ENCODE measurements at regions not wholly inside any gene's neighbourhood (a gene's known extent, or its start where the extent isn't known, plus 50 kb on each side); places are given as distances from the start of the nearest gene placed in this dataset.
A peak's percentile ranks its signal among the peaks of the same experiment; 100 is the strongest.

GRCh38 chr18:54004828-54005227 is 219.6 kb downstream of the MBD2 start:
- H3K27ac ChIP-seq: no peak overlapping the region
- H3K4me3 ChIP-seq: no peak overlapping the region
- no peaks in the 10 kb centered on the region for H3K4me1 ChIP-seq (replicated peaks in 1 of 2)
- peak in 3 of 8 experiments; percentile 60 to 88 (median 79) for ATAC-seq (replicated peaks in 6 of 8)
- in situ Hi-C loops (cut with MboI; ENCODE audit: low pct_unique_long_range_greater_than_20kb in 2 of 9, low sequenced_read_pairs in 9 of 9, unreplicated experiment in 9 of 9): no loop called here
- WGBS, 10 experiments: 0 to 87% (median 73%) methylated on average over 1 to 3 of the region's 4 CpGs; no CpG with 5 or more reads in 4 of the 10 experiments

- no peak overlapping the region for H3K4me3 ChIP-seq
- 14 to 100% (median 82%) methylated on average over 1 to 2 of the region's 2 CpGs; no CpG with 5 or more reads in 2 of the 10 experiments for WGBS, 10 experiments
- no peaks in the 10 kb centered on the region for H3K4me1 ChIP-seq (replicated peaks in 1 of 2)
- ATAC-seq (replicated peaks in 6 of 8): no peak
- H3K27ac ChIP-seq: no peak overlapping the region
- in situ Hi-C loops (cut with MboI; ENCODE audit: low pct_unique_long_range_greater_than_20kb in 2 of 9, low sequenced_read_pairs in 9 of 9, unreplicated experiment in 9 of 9): no loop called here
These were observed 221.3 kb downstream of the MBD2 start for GRCh38 chr18:54003195-54003594.

- in situ Hi-C loops (cut with MboI; ENCODE audit: low pct_unique_long_range_greater_than_20kb in 2 of 9, low sequenced_read_pairs in 9 of 9, unreplicated experiment in 9 of 9): no loop called here
These were observed 227.4 kb downstream of the MBD2 start for GRCh38 chr18:53997064-53997463.

GRCh38 chr18:53994016-53994415 is 230.5 kb downstream of the MBD2 start:
- Histone ChIP-seq H3K27ac (no peak overlapping the region), H3K4me3 (no peak overlapping the region), H3K4me1 (replicated peaks in 1 of 2) (peaks cover 0 to 8% of the 10 kb centered on the region in 2 donors)
- 0 to 93% (median 43%) methylated on average over 1 to 2 of the region's 2 CpGs; no CpG with 5 or more reads in 3 of the 10 experiments for WGBS, 10 experiments
- ATAC-seq (replicated peaks in 6 of 8): peak in 3 of 8 experiments; percentile 22 to 93 (median 78)
- in situ Hi-C loops (cut with MboI; ENCODE audit: low pct_unique_long_range_greater_than_20kb in 2 of 9, low sequenced_read_pairs in 9 of 9, unreplicated experiment in 9 of 9): no loop called here

More at GRCh38 chr18:53997064-53997463, 227.4 kb downstream of the MBD2 start:
- no peak overlapping the region for H3K27ac ChIP-seq
- H3K4me1 ChIP-seq (replicated peaks in 1 of 2): peaks cover 0 to 2% of the 10 kb centered on the region in 2 donors
- 71 to 100% (median 85%) methylated on average over 1 of the region's 1 CpG; no CpG with 5 or more reads in 2 of the 10 experiments for WGBS, 10 experiments
- ATAC-seq (replicated peaks in 6 of 8): no peak
- H3K4me3 ChIP-seq: no peak overlapping the region

GRCh38 chr18:53991805-53992204 is 232.7 kb downstream of the MBD2 start:
- peak in 1 of 8 experiments; percentile 27 for ATAC-seq (replicated peaks in 6 of 8)
- 25 to 100% (median 89%) methylated on average over 1 to 5 of the region's 5 CpGs for WGBS, 10 experiments
- in situ Hi-C loops (cut with MboI; ENCODE audit: low pct_unique_long_range_greater_than_20kb in 2 of 9, low sequenced_read_pairs in 9 of 9, unreplicated experiment in 9 of 9): no loop called here
- Histone ChIP-seq H3K4me1 (replicated peaks in 1 of 2) (peaks cover 0 to 8% of the 10 kb centered on the region in 2 donors), H3K4me3 (no peak overlapping the region), H3K27ac (no peak overlapping the region)

GRCh38 chr18:53991202-53991601 is 233.3 kb downstream of the MBD2 start:
- ATAC-seq (replicated peaks in 6 of 8): peak in 3 of 8 experiments; percentile 5 to 27 (median 12)
- 39 to 90% (median 73%) methylated on average over 1 to 3 of the region's 3 CpGs; no CpG with 5 or more reads in 1 of the 10 experiments for WGBS, 10 experiments
- in situ Hi-C loops (cut with MboI; ENCODE audit: low pct_unique_long_range_greater_than_20kb in 2 of 9, low sequenced_read_pairs in 9 of 9, unreplicated experiment in 9 of 9): no loop called here
- peaks cover 0 to 8% of the 10 kb centered on the region in 2 donors for H3K4me1 ChIP-seq (replicated peaks in 1 of 2)
- H3K27ac ChIP-seq: no peak overlapping the region
- no peak overlapping the region for H3K4me3 ChIP-seq

- H3K27ac ChIP-seq: no peak overlapping the region
- no peak for ATAC-seq (replicated peaks in 6 of 8)
- WGBS, 10 experiments: 75 to 100% (median 86%) methylated on average over 1 of the region's 1 CpG; no CpG with 5 or more reads in 3 of the 10 experiments
- in situ Hi-C loops (cut with MboI; ENCODE audit: low pct_unique_long_range_greater_than_20kb in 2 of 9, low sequenced_read_pairs in 9 of 9, unreplicated experiment in 9 of 9): no loop called here
- peaks cover 0 to 8% of the 10 kb centered on the region in 2 donors for H3K4me1 ChIP-seq (replicated peaks in 1 of 2)
- no peak overlapping the region for H3K4me3 ChIP-seq
These were observed 234.0 kb downstream of the MBD2 start for GRCh38 chr18:53990485-53990884.

- peak in 1 of 8 experiments; percentile 19 for ATAC-seq (replicated peaks in 6 of 8)
- peaks cover 3 to 11% of the 10 kb centered on the region in 2 donors for H3K4me1 ChIP-seq (replicated peaks in 1 of 2)
- H3K4me3 ChIP-seq: no peak overlapping the region
- 0 to 80% (median 59%) methylated on average over 1 to 3 of the region's 3 CpGs; no CpG with 5 or more reads in 2 of the 10 experiments for WGBS, 10 experiments
- no peak overlapping the region for H3K27ac ChIP-seq
- in situ Hi-C loops (cut with MboI; ENCODE audit: low pct_unique_long_range_greater_than_20kb in 2 of 9, low sequenced_read_pairs in 9 of 9, unreplicated experiment in 9 of 9): no loop called here
These were observed 240.4 kb downstream of the MBD2 start for GRCh38 chr18:53984021-53984420.

- no peak overlapping the region for H3K4me3 ChIP-seq
- 0 to 56% methylated on average over 1 of the region's 1 CpG; no CpG with 5 or more reads in 8 of the 10 experiments for WGBS, 10 experiments
- ATAC-seq (replicated peaks in 6 of 8): peak in 2 of 8 experiments; percentile 36 to 84
- no peak overlapping the region for H3K27ac ChIP-seq
- in situ Hi-C loops (cut with MboI; ENCODE audit: low pct_unique_long_range_greater_than_20kb in 2 of 9, low sequenced_read_pairs in 9 of 9, unreplicated experiment in 9 of 9): no loop called here
- H3K4me1 ChIP-seq (replicated peaks in 1 of 2): no peaks in the 10 kb centered on the region
These were observed 253.1 kb downstream of the MBD2 start for GRCh38 chr18:53971331-53971730.

- 27 to 96% (median 73%) methylated on average over 1 to 3 of the region's 3 CpGs; no CpG with 5 or more reads in 1 of the 10 experiments for WGBS, 10 experiments
These were observed 271.8 kb downstream of the MBD2 start for GRCh38 chr18:53952700-53953099.

GRCh38 chr18:53950545-53950944 is 273.9 kb downstream of the MBD2 start:
- Histone ChIP-seq H3K4me1 (replicated peaks in 1 of 2) (no peaks in the 10 kb centered on the region), H3K4me3 (no peak overlapping the region), H3K27ac (no peak overlapping the region)
- WGBS, 10 experiments: 0 to 100% (median 80%) methylated on average over 1 of the region's 1 CpG; no CpG with 5 or more reads in 3 of the 10 experiments
- in situ Hi-C loops (cut with MboI; ENCODE audit: low pct_unique_long_range_greater_than_20kb in 2 of 9, low sequenced_read_pairs in 9 of 9, unreplicated experiment in 9 of 9): no loop called here
- ATAC-seq (replicated peaks in 6 of 8): no peak

More at GRCh38 chr18:53952700-53953099, 271.8 kb downstream of the MBD2 start:
- no peak for ATAC-seq (replicated peaks in 6 of 8)
- Histone ChIP-seq H3K27ac (no peak overlapping the region), H3K4me1 (replicated peaks in 1 of 2) (no peaks in the 10 kb centered on the region), H3K4me3 (no peak overlapping the region)
- in situ Hi-C loops (cut with MboI; ENCODE audit: low pct_unique_long_range_greater_than_20kb in 2 of 9, low sequenced_read_pairs in 9 of 9, unreplicated experiment in 9 of 9): no loop called here

- peak in 2 of 8 experiments; percentile 48 to 49 for ATAC-seq (replicated peaks in 6 of 8)
- H3K27ac ChIP-seq: no peak overlapping the region
- no peak overlapping the region for H3K4me3 ChIP-seq
- H3K4me1 ChIP-seq (replicated peaks in 1 of 2): no peaks in the 10 kb centered on the region
- in situ Hi-C loops (cut with MboI; ENCODE audit: low pct_unique_long_range_greater_than_20kb in 2 of 9, low sequenced_read_pairs in 9 of 9, unreplicated experiment in 9 of 9): no loop called here
These were observed 275.5 kb downstream of the MBD2 start for GRCh38 chr18:53948991-53949390.

GRCh38 chr18:53947092-53947640 is 277.3 kb downstream of the MBD2 start:
- H3K4me3 ChIP-seq: no peak overlapping the region
- 8 to 100% (median 86%) methylated on average over 1 to 5 of the region's 5 CpGs for WGBS, 10 experiments
- no peak overlapping the region for H3K27ac ChIP-seq
- ATAC-seq (replicated peaks in 6 of 8): no peak
- no peaks in the 10 kb centered on the region for H3K4me1 ChIP-seq (replicated peaks in 1 of 2)
- in situ Hi-C loops (cut with MboI; ENCODE audit: low pct_unique_long_range_greater_than_20kb in 2 of 9, low sequenced_read_pairs in 9 of 9, unreplicated experiment in 9 of 9): no loop called here

- Histone ChIP-seq H3K27ac (no peak overlapping the region), H3K4me3 (no peak overlapping the region), H3K4me1 (replicated peaks in 1 of 2) (no peaks in the 10 kb centered on the region)
- 0 to 70% (median 25%) methylated on average over 1 of the region's 1 CpG; no CpG with 5 or more reads in 2 of the 10 experiments for WGBS, 10 experiments
- peak in 4 of 8 experiments; percentile 10 to 59 (median 31) for ATAC-seq (replicated peaks in 6 of 8)
- in situ Hi-C loops (cut with MboI; ENCODE audit: low pct_unique_long_range_greater_than_20kb in 2 of 9, low sequenced_read_pairs in 9 of 9, unreplicated experiment in 9 of 9): no loop called here
These were observed 277.9 kb downstream of the MBD2 start for GRCh38 chr18:53946594-53946993.
